ENCODE measurements at regions not wholly inside any gene's neighbourhood (a gene's known extent, or its start where the extent isn't known, plus 50 kb on each side); places are given as distances from the start of the nearest gene placed in this dataset.
"Not testable (repeated sequence)": the region's sequence is repeated elsewhere in the genome, so short reads cannot be mapped to it uniquely, and the experiment has no call there.

GRCh38 chr1:114269539-114269938 lies 115.9 kb upstream of the SYT6 start:
- DNase-seq (ENCODE audit: low spot score), result no peak

- no peak for DNase-seq (ENCODE audit: low spot score)
These were observed 109.7 kb upstream of the SYT6 start for GRCh38 chr1:114263343-114263742.

- no peak for DNase-seq (ENCODE audit: low spot score)
These were observed 108.7 kb upstream of the SYT6 start for GRCh38 chr1:114262337-114262736.

- no peak for DNase-seq (ENCODE audit: low spot score)
These were observed 107.3 kb upstream of the SYT6 start for GRCh38 chr1:114260805-114261484.

GRCh38 chr1:114259511-114260160 lies 106.0 kb upstream of the SYT6 start:
- no peak for DNase-seq (ENCODE audit: low spot score)

GRCh38 chr1:114258633-114259032 lies 105.0 kb upstream of the SYT6 start:
- DNase-seq (ENCODE audit: low spot score), result no peak

- no peak for DNase-seq (ENCODE audit: low spot score)
These were observed 104.4 kb upstream of the SYT6 start for GRCh38 chr1:114258074-114258473.

- no peak for DNase-seq (ENCODE audit: low spot score)
These were observed 103.9 kb upstream of the SYT6 start for GRCh38 chr1:114257554-114257953.

GRCh38 chr1:114253900-114254299 lies 100.2 kb upstream of the SYT6 start:
- no peak for DNase-seq (ENCODE audit: low spot score)

- no peak for DNase-seq (ENCODE audit: low spot score)
These were observed 97.9 kb upstream of the SYT6 start for GRCh38 chr1:114251573-114251939.

- DNase-seq (ENCODE audit: low spot score), result no peak
These were observed 97.3 kb upstream of the SYT6 start for GRCh38 chr1:114250683-114251572.

GRCh38 chr1:114249691-114250090 lies 96.0 kb upstream of the SYT6 start:
- no peak for DNase-seq (ENCODE audit: low spot score)

GRCh38 chr1:114248162-114248561 lies 94.5 kb upstream of the SYT6 start:
- no peak for DNase-seq (ENCODE audit: low spot score)

GRCh38 chr1:114242531-114243210 lies 89.0 kb upstream of the SYT6 start:
- DNase-seq (ENCODE audit: low spot score), result not testable (repeated sequence)

GRCh38 chr1:114238053-114238452 lies 84.4 kb upstream of the SYT6 start:
- no peak for DNase-seq (ENCODE audit: low spot score)

- no peak for DNase-seq (ENCODE audit: low spot score)
These were observed 82.8 kb upstream of the SYT6 start for GRCh38 chr1:114236517-114236916.

GRCh38 chr1:114235960-114236359 lies 82.3 kb upstream of the SYT6 start:
- no peak for DNase-seq (ENCODE audit: low spot score)

- no peak for DNase-seq (ENCODE audit: low spot score)
These were observed 81.6 kb upstream of the SYT6 start for GRCh38 chr1:114235281-114235680.

- DNase-seq (ENCODE audit: low spot score), result no peak
These were observed 80.9 kb upstream of the SYT6 start for GRCh38 chr1:114234408-114235124.

GRCh38 chr1:114232691-114233090 lies 79.0 kb upstream of the SYT6 start:
- no peak for DNase-seq (ENCODE audit: low spot score)

GRCh38 chr1:114231301-114231700 lies 77.6 kb upstream of the SYT6 start:
- DNase-seq (ENCODE audit: low spot score), result no peak

- no peak for DNase-seq (ENCODE audit: low spot score)
These were observed 75.7 kb upstream of the SYT6 start for GRCh38 chr1:114229368-114229767.
